PC-9 (cell line): ENCODE measurements at regions not wholly inside any gene's neighbourhood (a gene's known extent, or its start where the extent isn't known, plus 50 kb on each side); places are given as distances from the start of the nearest gene placed in this dataset.

Experiments used
- BruUV-seq: library from RNA; stranded (reverse); fragments of 400-500 nt; replicated peaks from 2 replicates; lab custom pipeline; 2021; lab: Mats Ljungman, UMichigan
- CTCF ChIA-PET: fragments of 300-600 bp; sonication (Branson Sonifier 250); formaldehyde crosslinking; loops from one replicate; lab custom pipeline; 2022; ENCODE audit warnings: antibody characterized with exemption; lab: Charles Lee
- POLR2A ChIA-PET: fragments of 300-600 bp; sonication (Branson Sonifier 250); formaldehyde crosslinking; loops from one replicate; lab custom pipeline; 2022; ENCODE audit warnings: antibody characterized with exemption; ENCODE audit not compliant: unreplicated experiment; lab: Charles Lee
- DNase-seq, 2 experiments: peaks; one replicate each; pipeline versions ENCODE4 v3.0.0 to v3.0.0-alpha.2; 2015 to 2022; ENCODE audit warnings: mixed read lengths in 1 of 2
- H2AFZ ChIP-seq: fragments of 200-600 bp; sonication (generic); 2 replicates; pipeline ENCODE4 v1.8.1; 2017; ENCODE audit warnings: antibody characterized with exemption
- H3F3A ChIP-seq: fragments of 200-600 bp; sonication (generic); 2 replicates; pipeline ENCODE4 v1.8.1; 2017; ENCODE audit warnings: antibody characterized with exemption, mild to moderate bottlenecking, low read depth; ENCODE audit not compliant: insufficient read depth
- H3K27ac ChIP-seq: fragments of 200-600 bp; sonication (generic); 2 replicates; pipeline ENCODE4 v1.6.1; 2016; ENCODE audit warnings: mixed run types
- H3K27me3 ChIP-seq: fragments of 200-600 bp; sonication (generic); 2 replicates; pipeline ENCODE4 v1.6.1; 2016; ENCODE audit warnings: low read depth, mixed run types; ENCODE audit not compliant: insufficient read depth
- H3K36me3 ChIP-seq: fragments of 200-600 bp; sonication (generic); 2 replicates; pipeline ENCODE4 v1.6.1; 2016; ENCODE audit warnings: low read depth, mixed run types
- H3K4me1 ChIP-seq: fragments of 200-600 bp; sonication (generic); replicated peaks from 2 replicates; pipeline ENCODE4 v1.6.1; 2016; ENCODE audit warnings: mixed run types; ENCODE audit not compliant: insufficient read depth
- H3K4me2 ChIP-seq: fragments of 200-600 bp; sonication (generic); 2 replicates; pipeline ENCODE4 v1.6.1; 2017; ENCODE audit warnings: mixed run types
- H3K4me3 ChIP-seq: fragments of 200-600 bp; sonication (generic); 2 replicates; pipeline ENCODE4 v1.6.1; 2016; ENCODE audit warnings: mixed run types
- H3K79me2 ChIP-seq: fragments of 200-600 bp; sonication (generic); 2 replicates; pipeline ENCODE4 v1.6.1; 2017; ENCODE audit warnings: low read depth, mixed run types
- H3K9me2 ChIP-seq: fragments of 200-600 bp; sonication (generic); 2 replicates; pipeline ENCODE4 v1.8.1; 2017; ENCODE audit warnings: mild to moderate bottlenecking; ENCODE audit not compliant: insufficient read depth
- H3K9me3 ChIP-seq: fragments of 200-600 bp; sonication (generic); 2 replicates; pipeline ENCODE4 v1.8.1; 2016; ENCODE audit warnings: low read depth; ENCODE audit not compliant: insufficient read depth
- H4K20me1 ChIP-seq: fragments of 200-600 bp; sonication (generic); 2 replicates; pipeline ENCODE4 v1.8.1; 2017; ENCODE audit not compliant: insufficient read depth
- CTCF ChIP-seq: fragments of 200-600 bp; sonication (generic); conservative IDR thresholded peaks from 2 replicates; pipeline ENCODE4 v1.6.1; 2017; ENCODE audit warnings: mixed run types, antibody characterized with exemption, mild to moderate bottlenecking, moderate library complexity
- EZH2 ChIP-seq: fragments of 200-600 bp; sonication (generic); IDR thresholded peaks from 2 replicates; pipeline ENCODE4 v1.8.0; 2017; ENCODE audit warnings: antibody characterized with exemption, low read depth
- intact Hi-C: fragments of 100-400 bp; cut with micrococcal nuclease; formaldehyde crosslinking; loops from one replicate; pipeline ENCODE4 v1.10.0; 2022; ENCODE audit not compliant: unreplicated experiment

GRCh38 chr9:95822583-95823431, 52.7 kb upstream of the ERCC6L2 start:
- no peaks in the 10 kb centered on the region for H4K20me1 ChIP-seq
- intact Hi-C loops: loop anchor here (2.0 kb wide), 1 partner anchor 52 kb away; the partner anchor contains the start of gene ERCC6L2
- H3F3A ChIP-seq: no peaks in the 10 kb centered on the region
- TF ChIP-seq CTCF (no peak), EZH2 (no peak)
- DNase-seq: peak; percentile 53 to 93
- no peaks in the 10 kb centered on the region for H3K36me3 ChIP-seq
- POLR2A ChIA-PET: no interaction called here
- H2AFZ ChIP-seq: no peak overlapping the region
- no peaks in the 10 kb centered on the region for H3K9me2 ChIP-seq
- H3K27me3 ChIP-seq: no peaks in the 10 kb centered on the region
- peak overlapping the region; percentile 39 for H3K4me2 ChIP-seq
- peak overlapping the region; percentile 23 for H3K27ac ChIP-seq
- no peak overlapping the region for H3K4me3 ChIP-seq
- no peaks in the 10 kb centered on the region for H3K79me2 ChIP-seq
- H3K9me3 ChIP-seq: no peaks in the 10 kb centered on the region
- BruUV-seq: no TSS peak
- CTCF ChIA-PET: no interaction called here
- peaks cover 22% of the 10 kb centered on the region for H3K4me1 ChIP-seq

- no peaks in the 10 kb centered on the region for H3K9me2 ChIP-seq
- no peaks in the 10 kb centered on the region for H3K27me3 ChIP-seq
- ChIA-PET POLR2A (no interaction called here), CTCF (no interaction called here)
- H3F3A ChIP-seq: no peaks in the 10 kb centered on the region
- H3K79me2 ChIP-seq: no peaks in the 10 kb centered on the region
- no peaks in the 10 kb centered on the region for H3K9me3 ChIP-seq
- H3K4me2 ChIP-seq: 0 out of 2 replicates have a peak overlapping the region, but pooled peaks have one; percentile 39
- no peak overlapping the region for H3K4me3 ChIP-seq
- H3K4me1 ChIP-seq: peaks cover 22% of the 10 kb centered on the region
- no peak overlapping the region for H3K27ac ChIP-seq
- no peaks in the 10 kb centered on the region for H3K36me3 ChIP-seq
- intact Hi-C loops: loop anchor here (2.0 kb wide), 1 partner anchor 53 kb away; the partner anchor contains the start of gene ERCC6L2
- no peak for DNase-seq
- TF ChIP-seq CTCF: no peak
- TF ChIP-seq EZH2: no peak
- no peaks in the 10 kb centered on the region for H4K20me1 ChIP-seq
- H2AFZ ChIP-seq: no peak overlapping the region
- BruUV-seq: no TSS peak
Observed at GRCh38 chr9:95822015-95822414, 53.5 kb upstream of the ERCC6L2 start.

GRCh38 chr9:95820074-95820473, 55.4 kb upstream of the ERCC6L2 start:
- TF ChIP-seq CTCF (no peak), EZH2 (no peak)
- H3K4me3 ChIP-seq: no peak overlapping the region
- no peaks in the 10 kb centered on the region for H3F3A ChIP-seq
- H3K4me1 ChIP-seq: peaks cover 22% of the 10 kb centered on the region
- H3K4me2 ChIP-seq: no peak overlapping the region
- H3K27me3 ChIP-seq: no peaks in the 10 kb centered on the region
- ChIA-PET CTCF (no interaction called here), POLR2A (no interaction called here)
- BruUV-seq: no TSS peak
- peaks cover 1% of the 10 kb centered on the region; the same call in 1 of the 2 replicates for H3K9me3 ChIP-seq
- DNase-seq: no peak
- H3K9me2 ChIP-seq: no peaks in the 10 kb centered on the region
- no peaks in the 10 kb centered on the region for H4K20me1 ChIP-seq
- intact Hi-C loops: no loop called here
- no peaks in the 10 kb centered on the region for H3K36me3 ChIP-seq
- H3K27ac ChIP-seq: no peak overlapping the region
- no peak overlapping the region for H2AFZ ChIP-seq
- no peaks in the 10 kb centered on the region for H3K79me2 ChIP-seq
